ENCODE measurements at regions not wholly inside any gene's neighbourhood (a gene's known extent, or its start where the extent isn't known, plus 50 kb on each side); places are given as distances from the start of the nearest gene placed in this dataset.

- TF ChIP-seq CTCF (conservative IDR thresholded peaks at IDR 0.05), result no peak
- TF ChIP-seq ZFX (IDR thresholded peaks at IDR 0.05), result no peak
Observed at GRCh38 chr17:6184508-6184907, 114.3 kb downstream of the WSCD1 start.

All from C4-2B (cell line).